BLaER1 treated with 17β-estradiol and CSF1 and Interleukin-3, amounts not matched to agents 10 nM and 100 nM (cell line): ENCODE measurements at regions not wholly inside any gene's neighbourhood (a gene's known extent, or its start where the extent isn't known, plus 50 kb on each side); places are given as distances from the start of the nearest gene placed in this dataset.
A peak's percentile ranks its signal among the peaks of the same experiment; 100 is the strongest.

Experiments
- H3K27ac ChIP-seq, 11 experiments: shearing (Covaris generic); formaldehyde crosslinking; 2 replicates each; pipeline ENCODE4 v1.8.1; 2022
- H3K27me3 ChIP-seq, 11 experiments: shearing (Covaris generic); formaldehyde crosslinking; 2 replicates each; pipeline ENCODE4 v1.8.1; 2022
- H3K36me3 ChIP-seq, 11 experiments: shearing (Covaris generic); formaldehyde crosslinking; 2 replicates each; pipeline ENCODE4 v1.8.1; 2022
- H3K4me1 ChIP-seq, 10 experiments: shearing (Covaris generic); formaldehyde crosslinking; 2 replicates each; pipeline ENCODE4 v1.8.1; 2022
- H3K4me2 ChIP-seq, 11 experiments: shearing (Covaris generic); formaldehyde crosslinking; 2 replicates each; pipeline ENCODE4 v1.8.1; 2022
- H3K4me3 ChIP-seq, 10 experiments: shearing (Covaris generic); formaldehyde crosslinking; 2 replicates each; pipeline ENCODE4 v1.8.1; 2022
- H3K9ac ChIP-seq, 11 experiments: shearing (Covaris generic); formaldehyde crosslinking; 2 replicates each; pipeline ENCODE4 v1.8.1; 2022
- H3K9me3 ChIP-seq, 11 experiments: shearing (Covaris generic); formaldehyde crosslinking; replicated peaks in 1 of 11; 2 replicates each; pipeline ENCODE4 v1.8.1; 2022
- H4K20me1 ChIP-seq, 11 experiments: shearing (Covaris generic); formaldehyde crosslinking; 2 replicates each; pipeline ENCODE4 v1.8.1; 2022
- Cebpa-rat ChIP-seq, 11 experiments: shearing (Covaris generic); IDR thresholded peaks; 2 replicates each; pipeline ENCODE4 v1.8.1; 2022

DNA sequence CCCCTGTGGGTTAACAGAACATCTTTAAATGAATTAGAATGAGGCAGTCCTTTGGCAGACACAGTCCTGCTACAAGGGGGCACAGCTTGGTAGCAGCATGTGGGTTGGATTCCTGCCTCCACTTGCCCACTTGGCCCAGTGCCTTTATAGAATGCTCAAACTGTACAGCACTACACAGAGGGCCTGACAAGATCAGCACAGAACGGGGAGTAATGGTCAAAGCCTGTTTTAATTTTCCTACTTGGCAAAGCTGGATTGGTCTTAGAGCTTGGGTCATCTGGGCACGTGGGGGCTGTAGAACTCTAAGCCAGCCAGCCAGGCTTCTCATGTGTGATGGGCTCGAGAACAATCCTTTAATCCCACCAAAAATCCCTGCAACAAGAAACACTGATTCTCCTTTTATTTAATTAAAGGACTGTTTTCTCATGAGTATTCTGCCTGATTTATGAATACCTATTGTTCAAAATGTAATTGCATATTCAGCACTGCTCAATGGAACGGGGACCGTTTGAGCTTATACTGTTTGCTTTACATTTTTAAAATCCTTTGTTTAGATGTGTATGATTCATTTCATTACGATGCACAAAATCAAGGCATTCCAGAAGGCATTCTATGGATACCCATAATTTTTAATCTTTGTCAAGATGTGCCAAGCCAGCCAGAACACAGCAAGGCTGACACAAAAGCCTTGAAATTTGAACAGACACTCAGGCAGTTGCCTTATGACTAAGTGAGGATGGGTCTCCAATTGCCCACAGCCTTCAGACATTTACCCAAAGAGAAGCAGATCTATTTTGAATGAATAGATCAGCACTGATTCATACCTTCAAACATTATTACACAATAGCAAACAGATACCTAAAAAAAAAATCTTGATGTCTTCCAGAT lies 249.3 kb upstream of the TGFBR2 start:
- Histone ChIP-seq H4K20me1 (no peaks in the 10 kb centered on the region), H3K27ac (peak overlapping the region in 8 of 11 experiments; percentile 19 to 66 (median 56); a peak in 14 of 22 replicates), H3K27me3 (no peaks in the 10 kb centered on the region), H3K36me3 (no peaks in the 10 kb centered on the region), H3K4me2 (peak overlapping the region in 9 of 11 experiments; percentile 70 to 93 (median 83); a peak in 18 of 22 replicates), H3K9me3 (peaks cover 0 to 7% (median 0%) of the 10 kb centered on the region in 11 experiments; a peak in 4 of 22 replicates), H3K4me3 (no peak overlapping the region), H3K4me1 (peaks cover 29 to 47% (median 39%) of the 10 kb centered on the region in 10 experiments), H3K9ac (no peak overlapping the region)
- 0 out of 22 replicates have a peak, but pooled peaks of 1 of the 11 experiments have one; percentile 28 for TF ChIP-seq Cebpa-rat (IDR thresholded peaks at IDR 0.05)

DNA sequence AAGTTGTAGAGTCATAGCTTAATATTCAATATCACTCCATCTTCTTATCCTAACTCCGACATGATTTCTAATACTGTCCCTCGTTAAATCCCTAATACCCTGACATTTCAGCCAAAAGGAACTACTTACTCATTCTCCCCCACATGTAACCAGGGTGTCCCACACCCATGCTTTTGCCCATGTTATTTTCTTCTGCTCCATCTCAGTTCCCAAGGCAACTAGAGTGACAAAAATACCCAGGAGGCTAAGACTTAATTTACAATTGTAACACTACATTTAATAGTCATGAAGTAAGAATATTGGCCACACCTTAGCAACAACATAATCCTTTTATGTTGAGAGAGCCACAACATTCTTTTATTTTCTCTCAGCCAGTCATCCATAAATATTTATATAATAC lies 248.5 kb upstream of the TGFBR2 start:
- TF ChIP-seq Cebpa-rat (IDR thresholded peaks at IDR 0.05), result no peak
- peaks cover 29 to 47% (median 39%) of the 10 kb centered on the region in 10 experiments for H3K4me1 ChIP-seq
- no peak overlapping the region for H3K4me2 ChIP-seq
- H3K9me3 ChIP-seq, result peaks cover 0 to 7% (median 0%) of the 10 kb centered on the region in 11 experiments; a peak in 4 of 22 replicates
- no peak overlapping the region for H3K4me3 ChIP-seq
- H3K27ac ChIP-seq, result no peak overlapping the region
- no peaks in the 10 kb centered on the region for H4K20me1 ChIP-seq
- H3K9ac ChIP-seq, result no peak overlapping the region
- H3K36me3 ChIP-seq, result no peaks in the 10 kb centered on the region
- no peaks in the 10 kb centered on the region for H3K27me3 ChIP-seq

- peaks cover 0 to 7% (median 0%) of the 10 kb centered on the region in 11 experiments; a peak in 4 of 22 replicates for H3K9me3 ChIP-seq
- H3K27ac ChIP-seq, result no peak overlapping the region
- TF ChIP-seq Cebpa-rat (IDR thresholded peaks at IDR 0.05), result no peak
- no peak overlapping the region for H3K4me2 ChIP-seq
- H3K4me3 ChIP-seq, result no peak overlapping the region
- H3K36me3 ChIP-seq, result no peaks in the 10 kb centered on the region
- no peaks in the 10 kb centered on the region for H3K27me3 ChIP-seq
- no peak overlapping the region for H3K9ac ChIP-seq
- no peaks in the 10 kb centered on the region for H4K20me1 ChIP-seq
- H3K4me1 ChIP-seq, result peaks cover 27 to 42% (median 33%) of the 10 kb centered on the region in 10 experiments
Measured at GRCh38 chr3:30358871-30359270, 247.5 kb upstream of the TGFBR2 start.

DNA sequence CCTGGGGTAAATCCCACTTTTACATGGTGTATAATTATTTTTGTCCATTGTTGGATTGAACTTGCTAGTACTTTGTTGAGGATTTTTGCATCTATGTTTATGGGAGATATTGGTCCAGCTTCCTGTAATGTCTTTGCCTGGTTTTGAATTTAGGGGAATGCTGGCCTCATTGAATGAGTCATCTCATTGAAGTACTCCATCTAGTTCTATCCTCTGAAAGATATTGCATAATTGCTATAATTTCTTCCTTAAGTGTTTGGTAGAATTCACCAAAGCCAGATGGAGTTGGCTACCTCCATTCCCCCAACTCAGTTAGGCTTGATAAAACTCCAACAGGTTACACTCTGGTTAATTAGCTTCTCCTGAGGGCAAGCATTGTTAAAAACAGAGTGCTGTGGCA lies 237.4 kb upstream of the TGFBR2 start:
- peaks cover 0 to 10% (median 5%) of the 10 kb centered on the region in 10 experiments; a peak in 9 of 20 replicates for H3K4me1 ChIP-seq
- H3K27me3 ChIP-seq, result no peaks in the 10 kb centered on the region
- no peaks in the 10 kb centered on the region for H4K20me1 ChIP-seq
- no peak for TF ChIP-seq Cebpa-rat (IDR thresholded peaks at IDR 0.05)
- no peak overlapping the region for H3K9ac ChIP-seq
- no peak overlapping the region for H3K4me3 ChIP-seq
- 0 out of 22 replicates have a peak, but pooled peaks cover 0 to 7% (median 0%) of the 10 kb centered on the region in 11 experiments for H3K9me3 ChIP-seq
- H3K27ac ChIP-seq, result no peak overlapping the region
- peak overlapping the region in 1 of 11 experiments; percentile 33; a peak in 1 of 22 replicates for H3K4me2 ChIP-seq
- no peaks in the 10 kb centered on the region for H3K36me3 ChIP-seq

- no peaks in the 10 kb centered on the region for H3K36me3 ChIP-seq
- no peak overlapping the region for H3K4me2 ChIP-seq
- no peak overlapping the region for H3K9ac ChIP-seq
- H4K20me1 ChIP-seq, result no peaks in the 10 kb centered on the region
- H3K9me3 ChIP-seq, result 0 out of 22 replicates have a peak, but pooled peaks cover 0 to 7% (median 0%) of the 10 kb centered on the region in 11 experiments
- no peak overlapping the region for H3K27ac ChIP-seq
- H3K4me1 ChIP-seq, result peaks cover 0 to 10% (median 5%) of the 10 kb centered on the region in 10 experiments; a peak in 9 of 20 replicates
- no peak for TF ChIP-seq Cebpa-rat (IDR thresholded peaks at IDR 0.05)
- no peaks in the 10 kb centered on the region for H3K27me3 ChIP-seq
- H3K4me3 ChIP-seq, result no peak overlapping the region
Measured at GRCh38 chr3:30370681-30371271, 235.6 kb upstream of the TGFBR2 start.

- no peaks in the 10 kb centered on the region for H3K27me3 ChIP-seq
Measured at GRCh38 chr3:30372837-30373236, 233.6 kb upstream of the TGFBR2 start.

DNA sequence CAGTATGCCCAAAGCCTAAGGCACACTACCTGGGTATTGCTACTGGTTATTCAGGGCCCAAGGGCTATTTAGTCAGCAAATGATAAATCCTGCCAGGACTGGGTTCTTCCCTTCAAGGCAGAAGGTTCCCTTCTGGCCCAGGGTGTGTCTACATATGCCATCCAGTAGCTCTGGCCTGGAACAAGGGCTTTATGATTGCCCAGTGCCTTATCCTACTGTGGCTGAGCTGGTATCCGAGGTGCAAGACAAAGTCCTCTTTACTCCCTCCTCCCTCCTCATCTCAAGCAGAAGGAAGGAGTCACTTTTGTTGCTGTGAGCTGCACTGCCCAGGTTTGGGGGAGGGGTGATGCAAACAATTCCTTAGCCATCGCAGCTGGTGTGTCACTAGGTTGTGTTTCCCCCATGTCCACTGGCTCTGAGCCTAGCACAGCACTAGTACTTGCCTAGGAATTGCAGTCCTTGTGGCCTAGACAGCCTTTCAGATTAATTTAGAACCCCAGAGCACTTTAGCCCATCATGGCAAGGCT lies 221.8 kb upstream of the TGFBR2 start:
- H3K27ac ChIP-seq, result no peak overlapping the region
- H3K4me3 ChIP-seq, result no peak overlapping the region
- no peak for TF ChIP-seq Cebpa-rat (IDR thresholded peaks at IDR 0.05)

More at GRCh38 chr3:30372837-30373236, 233.6 kb upstream of the TGFBR2 start:
- no peak overlapping the region for H3K9ac ChIP-seq
- H4K20me1 ChIP-seq, result no peaks in the 10 kb centered on the region
- no peak overlapping the region for H3K27ac ChIP-seq
- no peak for TF ChIP-seq Cebpa-rat (IDR thresholded peaks at IDR 0.05)
- H3K36me3 ChIP-seq, result no peaks in the 10 kb centered on the region
- no peak overlapping the region for H3K4me3 ChIP-seq
- peak overlapping the region in 3 of 11 experiments; percentile 4 to 30 (median 13); a peak in 5 of 22 replicates for H3K4me2 ChIP-seq
- H3K4me1 ChIP-seq, result peaks cover 0 to 10% (median 5%) of the 10 kb centered on the region in 10 experiments; a peak in 9 of 20 replicates
- H3K9me3 ChIP-seq, result no peaks in the 10 kb centered on the region

DNA sequence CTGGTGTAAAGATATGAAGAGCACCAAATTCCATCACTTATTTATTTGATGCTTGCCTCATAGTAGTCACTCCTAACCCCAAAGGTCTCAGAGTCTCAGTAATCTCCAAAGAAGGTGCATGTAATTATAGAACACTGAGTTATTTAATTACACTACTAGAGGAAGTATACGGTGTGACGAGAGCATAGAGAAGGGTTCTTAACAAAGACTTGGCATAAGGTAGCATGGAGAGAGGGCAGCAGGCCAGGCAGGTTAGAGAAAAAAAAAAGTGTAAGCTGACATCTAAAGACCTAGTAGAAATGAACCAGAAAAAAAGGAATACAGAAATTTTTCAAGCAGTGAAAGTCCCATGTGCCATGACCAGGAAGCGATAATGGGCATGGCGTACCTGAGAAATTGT lies 213.3 kb upstream of the TGFBR2 start:
- Histone ChIP-seq H3K4me1 (no peaks in the 10 kb centered on the region), H3K27ac (no peak overlapping the region)

More for the DNA sequence above, 221.8 kb upstream of the TGFBR2 start:
- no peak overlapping the region for H3K4me2 ChIP-seq
- H3K9ac ChIP-seq, result no peak overlapping the region
- H3K27me3 ChIP-seq, result no peaks in the 10 kb centered on the region
- H3K36me3 ChIP-seq, result no peaks in the 10 kb centered on the region
- no peaks in the 10 kb centered on the region for H4K20me1 ChIP-seq
- peaks cover 15 to 30% (median 18%) of the 10 kb centered on the region in 11 experiments; a peak in 20 of 22 replicates for H3K9me3 ChIP-seq
- peaks cover 0 to 5% (median 0%) of the 10 kb centered on the region in 10 experiments; a peak in 1 of 20 replicates for H3K4me1 ChIP-seq

DNA sequence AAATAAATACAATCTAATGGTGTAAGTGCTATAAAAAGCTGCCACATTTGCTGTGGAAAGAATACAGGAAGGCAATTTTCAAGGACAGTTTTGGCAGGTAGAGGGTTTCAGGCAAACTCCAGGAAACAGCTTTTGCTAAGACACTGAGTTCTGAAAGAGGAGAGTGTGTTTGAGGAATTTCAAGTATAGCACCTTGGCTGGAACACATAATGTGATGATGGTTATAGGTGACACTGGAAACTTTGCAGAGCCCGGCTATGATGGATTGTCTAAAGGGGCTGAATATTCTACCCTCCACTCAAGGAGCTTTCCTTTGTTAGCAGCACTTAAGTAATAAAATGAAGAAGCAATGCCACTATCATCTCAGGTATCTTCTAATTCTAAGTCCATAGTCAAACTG lies 209.4 kb upstream of the TGFBR2 start:
- Histone ChIP-seq H4K20me1 (no peaks in the 10 kb centered on the region), H3K4me3 (no peak overlapping the region), H3K4me1 (peaks cover 0 to 5% (median 0%) of the 10 kb centered on the region in 10 experiments; a peak in 1 of 20 replicates), H3K4me2 (no peak overlapping the region), H3K9ac (no peak overlapping the region), H3K9me3 (peaks cover 0 to 18% (median 3%) of the 10 kb centered on the region in 11 experiments; a peak in 7 of 22 replicates), H3K27me3 (no peaks in the 10 kb centered on the region), H3K36me3 (no peaks in the 10 kb centered on the region), H3K27ac (no peak overlapping the region)
- TF ChIP-seq Cebpa-rat (IDR thresholded peaks at IDR 0.05), result no peak

More for the DNA sequence above, 213.3 kb upstream of the TGFBR2 start:
- H3K36me3 ChIP-seq, result no peaks in the 10 kb centered on the region
- H3K9ac ChIP-seq, result no peak overlapping the region
- H3K9me3 ChIP-seq, result peaks cover 0 to 19% (median 5%) of the 10 kb centered on the region in 11 experiments; a peak in 8 of 22 replicates
- no peaks in the 10 kb centered on the region for H3K27me3 ChIP-seq
- no peak overlapping the region for H3K4me3 ChIP-seq
- TF ChIP-seq Cebpa-rat (IDR thresholded peaks at IDR 0.05), result no peak
- H4K20me1 ChIP-seq, result no peaks in the 10 kb centered on the region
- no peak overlapping the region for H3K4me2 ChIP-seq
